GM23338 (cell line): ENCODE measurements at regions not wholly inside any gene's neighbourhood (a gene's known extent, or its start where the extent isn't known, plus 50 kb on each side); places are given as distances from the start of the nearest gene placed in this dataset.

Experiments
- ATAC-seq: fragments of 200-7000 bp; cut with Tn5 transposase; 3 replicates; pipeline ENCODE4 v1.9.1; 2020
- DNase-seq: peaks from one replicate; pipeline ENCODE4 v3.0.0-alpha.2; 2015; ENCODE audit warnings: low spot score
- H2AFZ ChIP-seq: fragments of 200-600 bp; sonication (generic); 2 replicates; pipeline ENCODE4 v1.8.0; 2016; ENCODE audit warnings: antibody characterized with exemption, mild to moderate bottlenecking, moderate library complexity
- H3F3A ChIP-seq: fragments of 200-600 bp; sonication (generic); replicated peaks from 2 replicates; pipeline ENCODE4 v1.8.0; 2017; ENCODE audit warnings: antibody characterized with exemption, mixed run types, low read depth
- H3K27ac ChIP-seq: fragments of 200-600 bp; sonication (generic); 2 replicates; pipeline ENCODE4 v1.6.1; 2016; ENCODE audit warnings: low read depth
- H3K27me3 ChIP-seq: fragments of 200-600 bp; sonication (generic); 2 replicates; pipeline ENCODE4 v1.8.0; 2016; ENCODE audit warnings: mild to moderate bottlenecking, mixed run types, moderate library complexity; ENCODE audit not compliant: insufficient read depth
- H3K36me3 ChIP-seq: fragments of 200-600 bp; sonication (generic); 2 replicates; pipeline ENCODE4 v1.8.0; 2016; ENCODE audit warnings: mild to moderate bottlenecking; ENCODE audit not compliant: insufficient read depth
- H3K4me1 ChIP-seq: fragments of 200-600 bp; sonication (generic); 2 replicates; pipeline ENCODE4 v1.8.0; 2016; ENCODE audit warnings: mild to moderate bottlenecking, moderate library complexity; ENCODE audit not compliant: insufficient read depth
- H3K4me2 ChIP-seq: fragments of 200-600 bp; sonication (generic); 2 replicates; pipeline ENCODE4 v1.7.1; 2017; ENCODE audit warnings: mixed run types
- H3K4me3 ChIP-seq: fragments of 200-600 bp; sonication (generic); 2 replicates; pipeline ENCODE4 v1.6.1; 2016; ENCODE audit warnings: mixed run types
- H3K79me2 ChIP-seq: fragments of 200-600 bp; sonication (generic); replicated peaks from 2 replicates; pipeline ENCODE4 v1.8.0; 2017; ENCODE audit warnings: mild to moderate bottlenecking; ENCODE audit not compliant: insufficient read depth
- H3K9me2 ChIP-seq: fragments of 200-600 bp; sonication (generic); 2 replicates; pipeline ENCODE4 v1.8.0; 2017; ENCODE audit not compliant: insufficient read depth
- H4K20me1 ChIP-seq: fragments of 200-600 bp; sonication (generic); replicated peaks from 2 replicates; pipeline ENCODE4 v1.8.0; 2017; ENCODE audit warnings: mild to moderate bottlenecking; ENCODE audit not compliant: insufficient read depth
- H3K27ac Mint-ChIP-seq: 2 replicates; pipeline ENCODE4 v1.8.0; 2020; ENCODE audit warnings: inconsistent platforms, mild to moderate bottlenecking, moderate library complexity, mixed read lengths
- H3K27me3 Mint-ChIP-seq: 3 replicates; pipeline ENCODE4 v1.8.0; 2022; ENCODE audit warnings: low read depth, mild to moderate bottlenecking, moderate library complexity, mixed read lengths, inconsistent platforms; ENCODE audit not compliant: insufficient read depth, poor library complexity
- H3K36me3 Mint-ChIP-seq: 3 replicates; pipeline ENCODE4 v1.8.0; 2021; ENCODE audit warnings: low read depth, mild to moderate bottlenecking, inconsistent platforms, moderate library complexity, mixed read lengths
- H3K4me1 Mint-ChIP-seq: 3 replicates; pipeline ENCODE4 v1.8.0; 2020; ENCODE audit warnings: mild to moderate bottlenecking, inconsistent platforms, mixed read lengths
- H3K4me3 Mint-ChIP-seq: 3 replicates; pipeline ENCODE4 v1.8.0; 2021; ENCODE audit warnings: moderate library complexity, mild to moderate bottlenecking, inconsistent platforms, mixed read lengths
- H3K9me3 Mint-ChIP-seq: 3 replicates; pipeline ENCODE4 v1.8.0; 2020; ENCODE audit warnings: moderate library complexity, mild to moderate bottlenecking, inconsistent platforms, mixed read lengths
- CREB1 ChIP-seq: fragments of 250-450 bp; sonication (Bioruptor Pico); IDR thresholded peaks from 2 replicates; pipeline ENCODE4 v1.5.0; 2020; ENCODE audit warnings: low read depth, mild to moderate bottlenecking, moderate library complexity
- CTCF ChIP-seq, 2 experiments: fragments of 200-600 bp in 1 of 2; sonication (generic) in 1 of 2; conservative IDR thresholded peaks; 2 replicates each; pipeline versions ENCODE4 v1.5.1 to v1.6.1; 2016 to 2017; ENCODE audit warnings: antibody characterized with exemption in 2 of 2, low read depth in 2 of 2, mild to moderate bottlenecking in 2 of 2, moderate library complexity in 1 of 2
- EZH2phosphoT487 ChIP-seq: fragments of 200-600 bp; sonication (generic); IDR thresholded peaks from one replicate; pipeline ENCODE4 v1.8.1; 2018; ENCODE audit warnings: antibody characterized with exemption; ENCODE audit not compliant: unreplicated experiment
- NANOG ChIP-seq: IDR thresholded peaks from 2 replicates; pipeline ENCODE4 v1.6.1; 2016; ENCODE audit warnings: antibody characterized with exemption, borderline replicate concordance
- POLR2AphosphoS5 ChIP-seq: IDR thresholded peaks from 2 replicates; pipeline ENCODE4 v1.6.1; 2016; ENCODE audit warnings: antibody characterized with exemption, low read depth
- REST ChIP-seq: IDR thresholded peaks from one replicate; pipeline ENCODE4 v1.6.1; 2018; ENCODE audit warnings: antibody characterized with exemption; ENCODE audit not compliant: unreplicated experiment
- ZNF331 ChIP-seq: fragments of 250-450 bp; sonication (Bioruptor Pico); IDR thresholded peaks from 2 replicates; pipeline ENCODE4 v1.5.0; 2020; ENCODE audit warnings: low read depth, mild to moderate bottlenecking, moderate library complexity
- ZNF462 ChIP-seq: fragments of 250-450 bp; sonication (Bioruptor Pico); IDR thresholded peaks from 2 replicates; pipeline ENCODE4 v1.5.0; 2020; ENCODE audit warnings: mild to moderate bottlenecking, moderate library complexity

- TF ChIP-seq CREB1 (no peak), REST (no peak)
Measured at GRCh38 chr5:152694231-152694630, 289.2 kb upstream of the NMUR2 start (continued).

DNA sequence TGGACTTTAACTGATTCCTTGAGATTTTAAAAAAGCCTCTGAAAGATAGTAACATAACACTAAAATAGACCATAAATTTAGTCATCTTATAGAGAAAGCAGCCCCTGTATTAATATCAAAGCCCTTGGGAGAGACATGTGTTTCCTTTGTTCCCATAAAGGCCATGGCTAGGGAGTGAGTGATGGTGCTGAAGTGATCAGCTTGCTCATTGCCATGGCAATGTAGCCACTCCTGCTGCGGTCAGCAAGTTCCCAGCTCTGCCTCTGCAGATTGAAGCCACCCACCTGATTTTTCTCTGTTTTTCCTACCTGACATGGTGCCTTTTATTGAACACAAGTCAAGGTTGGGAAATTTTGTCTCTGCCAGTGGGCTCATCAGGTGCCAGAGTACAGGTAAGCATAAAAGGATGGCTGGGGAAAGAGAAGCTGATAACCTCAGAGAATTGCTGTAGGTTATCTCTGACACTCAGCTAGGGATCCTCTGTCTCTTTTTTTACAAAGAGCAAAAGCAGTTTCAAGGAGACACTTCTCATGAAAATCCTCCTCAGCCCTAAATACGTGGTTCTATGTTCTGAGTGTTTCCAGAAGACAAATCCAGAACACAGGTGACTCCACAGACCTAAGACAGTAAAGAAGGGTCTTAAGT is 296.3 kb upstream of the NMUR2 start:
- ATAC-seq, result no peak
- Histone ChIP-seq H3K27ac (no peak overlapping the region), H3K4me3 (no peak overlapping the region), H3K4me2 (no peak overlapping the region), H3F3A (no peaks in the 10 kb centered on the region), H3K36me3 (no peaks in the 10 kb centered on the region), H4K20me1 (no peaks in the 10 kb centered on the region), H3K4me1 (no peaks in the 10 kb centered on the region), H3K79me2 (no peaks in the 10 kb centered on the region), H3K27me3 (no peaks in the 10 kb centered on the region), H2AFZ (0 out of 2 replicates have a peak overlapping the region, but pooled peaks have one; percentile 43), H3K9me2 (no peaks in the 10 kb centered on the region; the same call in 1 of the 2 replicates)
- no peak overlapping the region for H3K27ac Mint-ChIP-seq
- DNase-seq, result no peak
- TF ChIP-seq EZH2phosphoT487 (no peak), NANOG (no peak), POLR2AphosphoS5 (no peak), CREB1 (no peak), ZNF462 (CRISPR knock-in tag) (no peak), ZNF331 (CRISPR knock-in tag) (no peak), CTCF (conservative IDR thresholded peaks at IDR 0.05; ENCODE audit: low read depth in 2 of 2) (no peak)
- no peak overlapping the region for H3K4me3 Mint-ChIP-seq
- peaks cover 5% of the 10 kb centered on the region; the same call in 1 of the 3 replicates for H3K36me3 Mint-ChIP-seq
- H3K9me3 Mint-ChIP-seq, result peaks cover 31% of the 10 kb centered on the region
- no peaks in the 10 kb centered on the region for H3K4me1 Mint-ChIP-seq
- no peaks in the 10 kb centered on the region for H3K27me3 Mint-ChIP-seq
